NCI-H510A treated with DMSO at 0.1 percent for 48 hours (cell line): ENCODE measurements at regions not wholly inside any gene's neighbourhood (a gene's known extent, or its start where the extent isn't known, plus 50 kb on each side); places are given as distances from the start of the nearest gene placed in this dataset.
A peak's percentile ranks its signal among the peaks of the same experiment; 100 is the strongest.
"Not testable (repeated sequence)": the region's sequence is repeated elsewhere in the genome, so short reads cannot be mapped to it uniquely, and the experiment has no call there.

Experiments used
- DNase-seq: peaks from one replicate; lab custom pipeline; 2025; lab: John Stamatoyannopoulos, UW

GRCh38 chr5:21051945-21052344, 1063.9 kb upstream of the CDH18 start:
- no peak for DNase-seq

- DNase-seq: peak; percentile 28
Observed at GRCh38 chr5:21049901-21050300, 1061.9 kb upstream of the CDH18 start.

GRCh38 chr5:21030981-21031380, 1043.0 kb upstream of the CDH18 start:
- no peak for DNase-seq

- no peak for DNase-seq
Observed at GRCh38 chr5:21024966-21025365, 1037.0 kb upstream of the CDH18 start.

- no peak for DNase-seq
Observed at GRCh38 chr5:21013237-21013636, 1025.2 kb upstream of the CDH18 start.

GRCh38 chr5:21007781-21008180, 1019.8 kb upstream of the CDH18 start:
- DNase-seq: no peak

- not testable (repeated sequence) for DNase-seq
Observed at GRCh38 chr5:20988933-20989332, 1000.9 kb upstream of the CDH18 start.

GRCh38 chr5:20985754-20986153, 997.8 kb upstream of the CDH18 start:
- DNase-seq: no peak

- DNase-seq: peak; percentile 80
Observed at GRCh38 chr5:20974426-20974825, 986.4 kb upstream of the CDH18 start.

- peak; percentile 31 for DNase-seq
Observed at GRCh38 chr5:20972419-20972925, 984.5 kb upstream of the CDH18 start.

GRCh38 chr5:20959347-20959746, 971.3 kb upstream of the CDH18 start:
- DNase-seq: no peak

GRCh38 chr5:20958641-20959040, 970.6 kb upstream of the CDH18 start:
- no peak for DNase-seq

GRCh38 chr5:20956134-20956533, 968.1 kb upstream of the CDH18 start:
- no peak for DNase-seq

- DNase-seq: no peak
Observed at GRCh38 chr5:20949636-20950035, 961.6 kb upstream of the CDH18 start.

- DNase-seq: not testable (repeated sequence)
Observed at GRCh38 chr5:20943183-20943971, 955.4 kb upstream of the CDH18 start.

- DNase-seq: not testable (repeated sequence)
Observed at GRCh38 chr5:20942603-20943002, 954.6 kb upstream of the CDH18 start.

GRCh38 chr5:20940786-20941185, 952.8 kb upstream of the CDH18 start:
- DNase-seq: not testable (repeated sequence)

GRCh38 chr5:20890936-20891335, 902.9 kb upstream of the CDH18 start:
- not testable (repeated sequence) for DNase-seq

- DNase-seq: not testable (repeated sequence)
Observed at GRCh38 chr5:20875726-20876125, 887.7 kb upstream of the CDH18 start.

- not testable (repeated sequence) for DNase-seq
Observed at GRCh38 chr5:20865892-20866291, 877.9 kb upstream of the CDH18 start.

- no peak for DNase-seq
Observed at GRCh38 chr5:20833081-20833627, 845.2 kb upstream of the CDH18 start.

- DNase-seq: no peak
Observed at GRCh38 chr5:20832204-20833080, 844.4 kb upstream of the CDH18 start.
